ENCODE measurements at regions not wholly inside any gene's neighbourhood (a gene's known extent, or its start where the extent isn't known, plus 50 kb on each side); places are given as distances from the start of the nearest gene placed in this dataset.

DNA sequence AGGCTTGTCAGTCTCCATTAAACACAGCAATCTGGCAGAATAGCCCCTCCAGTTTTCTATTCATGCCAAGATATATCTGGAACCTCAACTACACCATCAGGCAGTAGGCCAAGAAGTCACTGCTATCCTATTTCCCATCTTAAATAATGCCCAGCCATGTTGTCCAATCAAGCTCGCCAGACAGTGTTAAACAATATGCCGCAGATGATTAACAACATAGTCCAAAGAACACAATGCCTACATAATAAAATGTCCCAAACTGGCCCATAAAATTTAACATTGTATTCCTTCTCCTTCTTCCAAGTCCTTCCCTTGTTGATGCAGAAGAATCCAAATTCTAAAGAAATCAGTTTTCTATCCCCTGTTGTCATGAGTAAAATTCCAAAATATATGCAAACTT lies 427.4 kb upstream of the PPP2R3A start:
- DNase-seq = no peak
- H3K4me3 Mint-ChIP-seq = no peak overlapping the region
- H3K36me3 Mint-ChIP-seq = no peaks in the 10 kb centered on the region

DNA sequence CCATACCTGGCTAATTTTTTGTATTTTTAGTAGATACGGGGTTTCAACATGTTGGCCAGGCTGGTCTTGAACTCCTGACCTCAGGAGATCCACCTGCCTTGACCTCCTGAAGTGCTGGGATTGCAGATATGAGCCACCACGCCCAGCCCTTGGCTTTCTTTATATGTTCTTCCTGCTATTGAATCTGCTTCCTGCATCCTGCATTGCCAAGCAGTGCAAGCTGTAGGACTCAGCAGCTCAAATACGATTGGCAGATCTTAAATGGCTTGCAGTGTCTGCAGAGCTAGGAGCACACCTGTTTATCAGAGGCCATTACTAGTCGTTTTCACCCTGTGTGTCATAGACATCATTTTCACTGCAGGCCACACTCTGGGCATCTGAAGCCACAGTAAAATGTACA lies 426.2 kb upstream of the PPP2R3A start:
- Histone ChIP-seq H3K27me3 (ENCODE audit: control insufficient read depth in 2 of 2, insufficient read depth in 2 of 2, low read length in 2 of 2) (no peaks in the 10 kb centered on the region), H3K4me1 (ENCODE audit: control insufficient read depth in 1 of 2, insufficient read depth in 2 of 2, low read length in 2 of 2) (no peaks in the 10 kb centered on the region), H2AFZ (ENCODE audit: insufficient read depth, low read depth, low read length, poor library complexity, severe bottlenecking) (no peak overlapping the region), H3K36me3 (replicated peaks in 1 of 2; ENCODE audit: control insufficient read depth in 1 of 2, insufficient read depth in 2 of 2, low read length in 2 of 2) (no peaks in the 10 kb centered on the region), H3K9ac (ENCODE audit: insufficient read depth, low read length, poor library complexity, severe bottlenecking) (no peak overlapping the region), H3K4me2 (replicated peaks; ENCODE audit: extremely low read depth, low read length, poor library complexity, severe bottlenecking) (no peak overlapping the region), H3K27ac (ENCODE audit: low read depth in 1 of 2, low read length in 2 of 2) (no peak overlapping the region), H3K4me3 (replicated peaks in 1 of 3; ENCODE audit: low read depth in 2 of 3, low read length in 3 of 3) (no peak overlapping the region), H3K79me2 (ENCODE audit: insufficient read depth, low read length) (no peaks in the 10 kb centered on the region), H3K9me3 (replicated peaks in 1 of 2; ENCODE audit: control insufficient read depth in 1 of 2, insufficient read depth in 1 of 2, low read length in 2 of 2) (no peaks in the 10 kb centered on the region), H4K20me1 (ENCODE audit: insufficient read depth, low read length) (no peaks in the 10 kb centered on the region)
- TF ChIP-seq, protein P1, sequence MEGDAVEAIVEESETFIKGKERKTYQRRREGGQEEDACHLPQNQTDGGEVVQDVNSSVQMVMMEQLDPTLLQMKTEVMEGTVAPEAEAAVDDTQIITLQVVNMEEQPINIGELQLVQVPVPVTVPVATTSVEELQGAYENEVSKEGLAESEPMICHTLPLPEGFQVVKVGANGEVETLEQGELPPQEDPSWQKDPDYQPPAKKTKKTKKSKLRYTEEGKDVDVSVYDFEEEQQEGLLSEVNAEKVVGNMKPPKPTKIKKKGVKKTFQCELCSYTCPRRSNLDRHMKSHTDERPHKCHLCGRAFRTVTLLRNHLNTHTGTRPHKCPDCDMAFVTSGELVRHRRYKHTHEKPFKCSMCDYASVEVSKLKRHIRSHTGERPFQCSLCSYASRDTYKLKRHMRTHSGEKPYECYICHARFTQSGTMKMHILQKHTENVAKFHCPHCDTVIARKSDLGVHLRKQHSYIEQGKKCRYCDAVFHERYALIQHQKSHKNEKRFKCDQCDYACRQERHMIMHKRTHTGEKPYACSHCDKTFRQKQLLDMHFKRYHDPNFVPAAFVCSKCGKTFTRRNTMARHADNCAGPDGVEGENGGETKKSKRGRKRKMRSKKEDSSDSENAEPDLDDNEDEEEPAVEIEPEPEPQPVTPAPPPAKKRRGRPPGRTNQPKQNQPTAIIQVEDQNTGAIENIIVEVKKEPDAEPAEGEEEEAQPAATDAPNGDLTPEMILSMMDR (IDR thresholded peaks at IDR 0.05) = no peak
- Mint-ChIP-seq H3K27ac (no peak overlapping the region), H3K27me3 (ENCODE audit: low read depth in 3 of 3) (no peaks in the 10 kb centered on the region), H3K36me3 (no peaks in the 10 kb centered on the region), H3K4me1 (no peaks in the 10 kb centered on the region), H3K9me3 (peaks cover 0 to 10% (median 2%) of the 10 kb centered on the region in 7 donors), H3K4me3 (no peak overlapping the region)
- 41% methylated on average over 4 of the region's 4 CpGs for WGBS (ENCODE audit: insufficient coverage)
- intact Hi-C loops (cut with micrococcal nuclease) = no loop called here
- no peak for DNase-seq

More for the DNA sequence above, 427.4 kb upstream of the PPP2R3A start:
- H3K4me1 ChIP-seq (ENCODE audit: control insufficient read depth in 1 of 2, insufficient read depth in 2 of 2, low read length in 2 of 2) = no peaks in the 10 kb centered on the region
- no peak overlapping the region for H3K27ac Mint-ChIP-seq
- no peaks in the 10 kb centered on the region for H4K20me1 ChIP-seq (ENCODE audit: insufficient read depth, low read length)
- intact Hi-C loops (cut with micrococcal nuclease) = no loop called here
- H2AFZ ChIP-seq (ENCODE audit: insufficient read depth, low read depth, low read length, poor library complexity, severe bottlenecking) = no peak overlapping the region
- H3K36me3 ChIP-seq (replicated peaks in 1 of 2; ENCODE audit: control insufficient read depth in 1 of 2, insufficient read depth in 2 of 2, low read length in 2 of 2) = no peaks in the 10 kb centered on the region
- H3K4me2 ChIP-seq (replicated peaks; ENCODE audit: extremely low read depth, low read length, poor library complexity, severe bottlenecking) = no peak overlapping the region
- TF ChIP-seq, protein P1 (IDR thresholded peaks at IDR 0.05) = no peak
- H3K9ac ChIP-seq (ENCODE audit: insufficient read depth, low read length, poor library complexity, severe bottlenecking) = no peak overlapping the region
- H3K4me1 Mint-ChIP-seq = no peaks in the 10 kb centered on the region
- H3K27ac ChIP-seq (ENCODE audit: low read depth in 1 of 2, low read length in 2 of 2) = no peak overlapping the region
- H3K9me3 Mint-ChIP-seq = peaks cover 0 to 10% (median 2%) of the 10 kb centered on the region in 7 donors
- no peaks in the 10 kb centered on the region for H3K27me3 ChIP-seq (ENCODE audit: control insufficient read depth in 2 of 2, insufficient read depth in 2 of 2, low read length in 2 of 2)
- H3K79me2 ChIP-seq (ENCODE audit: insufficient read depth, low read length) = no peaks in the 10 kb centered on the region
- H3K9me3 ChIP-seq (replicated peaks in 1 of 2; ENCODE audit: control insufficient read depth in 1 of 2, insufficient read depth in 1 of 2, low read length in 2 of 2) = no peaks in the 10 kb centered on the region
- no peaks in the 10 kb centered on the region for H3K27me3 Mint-ChIP-seq (ENCODE audit: low read depth in 3 of 3)
- WGBS (ENCODE audit: insufficient coverage) = 100% methylated on average over 2 of the region's 2 CpGs
- no peak overlapping the region for H3K4me3 ChIP-seq (replicated peaks in 1 of 3; ENCODE audit: low read depth in 2 of 3, low read length in 3 of 3)
